ENCODE measurements at regions not wholly inside any gene's neighbourhood (a gene's known extent, or its start where the extent isn't known, plus 50 kb on each side); places are given as distances from the start of the nearest gene placed in this dataset.

GRCh38 chr21:17440969-17441368 is 71.9 kb upstream of the CXADR start:
- no peak for DNase-seq

- no peak for DNase-seq
Measured at GRCh38 chr21:17441370-17441769, 71.5 kb upstream of the CXADR start.

GRCh38 chr21:17442165-17442564 is 70.7 kb upstream of the CXADR start:
- no peak for DNase-seq

GRCh38 chr21:17444828-17445227 is 68.0 kb upstream of the CXADR start:
- no peak for DNase-seq

GRCh38 chr21:17446737-17447136 is 66.1 kb upstream of the CXADR start:
- DNase-seq = no peak

- no peak for DNase-seq
Measured at GRCh38 chr21:17449701-17450100, 63.1 kb upstream of the CXADR start.

- no peak for DNase-seq
Measured at GRCh38 chr21:17451364-17451891, 61.4 kb upstream of the CXADR start.

- DNase-seq = peak; percentile 59 to 70
Measured at GRCh38 chr21:17454315-17455027, 58.4 kb upstream of the CXADR start.

GRCh38 chr21:17455028-17455353 is 57.9 kb upstream of the CXADR start:
- DNase-seq = no peak

- DNase-seq = no peak
Measured at GRCh38 chr21:17455451-17455850, 57.4 kb upstream of the CXADR start.

GRCh38 chr21:17458279-17458678 is 54.6 kb upstream of the CXADR start:
- no peak for DNase-seq

GRCh38 chr21:17460094-17460493 is 52.7 kb upstream of the CXADR start:
- DNase-seq = no peak

- no peak for DNase-seq
Measured at GRCh38 chr21:17461014-17461413, 51.8 kb upstream of the CXADR start.

- DNase-seq = no peak
Measured at GRCh38 chr21:17461582-17461981, 51.3 kb upstream of the CXADR start.

- DNase-seq = no peak
Measured at GRCh38 chr21:17462276-17462981, 50.4 kb upstream of the CXADR start.
